PC-3 (cell line): ENCODE measurements at regions not wholly inside any gene's neighbourhood (a gene's known extent, or its start where the extent isn't known, plus 50 kb on each side); places are given as distances from the start of the nearest gene placed in this dataset.

Source experiments
- ATAC-seq: fragments of 200-7000 bp; cut with Tn5 transposase; 2 replicates; pipeline ENCODE4 v1.9.1; 2020; ENCODE audit warnings: mild to moderate bottlenecking, moderate library complexity
- BruUV-seq: library from RNA; stranded (reverse); fragments of 400-500 nt; replicated peaks from 2 replicates; lab custom pipeline; 2021; lab: Mats Ljungman, UMichigan
- CTCF ChIA-PET: fragments of 300-600 bp; sonication (Branson Sonifier 250); formaldehyde crosslinking; loops from one replicate; lab custom pipeline; 2022; ENCODE audit warnings: antibody characterized with exemption; lab: Charles Lee
- POLR2A ChIA-PET: fragments of 300-600 bp; sonication (Branson Sonifier 250); formaldehyde crosslinking; loops from one replicate; lab custom pipeline; 2022; ENCODE audit warnings: antibody characterized with exemption; ENCODE audit not compliant: unreplicated experiment; lab: Charles Lee
- DNase-seq: peaks from one replicate; pipeline ENCODE4 v3.0.0-alpha.2; 2015
- H2AFZ ChIP-seq: fragments of 300-600 bp; sonication (generic); 2 replicates; pipeline ENCODE4 v1.6.0; 2016; ENCODE audit warnings: antibody characterized with exemption, low read length
- H3F3A ChIP-seq: fragments of 300-600 bp; sonication (generic); one replicate; pipeline ENCODE4 v1.6.0; 2017; ENCODE audit warnings: antibody characterized with exemption, low read length, control low read depth, mild to moderate bottlenecking; ENCODE audit not compliant: unreplicated experiment
- H3K27ac ChIP-seq: fragments of 300-600 bp; sonication (generic); 2 replicates; pipeline ENCODE4 v1.5.1; 2016; ENCODE audit warnings: mild to moderate bottlenecking, low read length
- H3K27me3 ChIP-seq: fragments of 300-600 bp; sonication (generic); 2 replicates; pipeline ENCODE4 v1.6.1; 2016; ENCODE audit warnings: low read length, mixed read lengths
- H3K36me3 ChIP-seq: fragments of 300-600 bp; sonication (generic); 2 replicates; pipeline ENCODE4 v1.6.1; 2016; ENCODE audit warnings: low read depth, mixed run types, low read length, mixed read lengths
- H3K4me1 ChIP-seq: fragments of 300-600 bp; sonication (generic); 2 replicates; pipeline ENCODE4 v1.5.1; 2016; ENCODE audit warnings: low read length; ENCODE audit not compliant: insufficient read depth
- H3K4me2 ChIP-seq: fragments of 300-600 bp; sonication (generic); 2 replicates; pipeline ENCODE4 v1.6.0; 2016; ENCODE audit warnings: low read length
- H3K4me3 ChIP-seq: fragments of 300-600 bp; sonication (generic); 2 replicates; pipeline ENCODE4 v1.5.1; 2016; ENCODE audit warnings: mild to moderate bottlenecking, low read length, mixed read lengths
- H3K79me2 ChIP-seq: fragments of 300-600 bp; sonication (generic); 2 replicates; pipeline ENCODE4 v1.6.1; 2017; ENCODE audit warnings: low read length, mixed read lengths
- H3K9ac ChIP-seq: fragments of 300-600 bp; sonication (generic); 2 replicates; pipeline ENCODE4 v1.6.0; 2016; ENCODE audit warnings: mild to moderate bottlenecking, low read length
- H3K9me2 ChIP-seq: fragments of 300-600 bp; sonication (generic); replicated peaks from 2 replicates; pipeline ENCODE4 v1.6.1; 2016; ENCODE audit warnings: mixed run types, low read length, mixed read lengths
- H3K9me3 ChIP-seq: fragments of 300-600 bp; sonication (generic); 2 replicates; pipeline ENCODE4 v1.6.1; 2016; ENCODE audit warnings: low read length, mixed read lengths
- H4K20me1 ChIP-seq: fragments of 300-600 bp; sonication (generic); 2 replicates; pipeline ENCODE4 v1.6.1; 2016; ENCODE audit warnings: low read length, mixed read lengths
- EZH2 ChIP-seq: fragments of 300-600 bp; sonication (generic); IDR thresholded peaks from one replicate; pipeline ENCODE4 v1.6.1; 2017; ENCODE audit warnings: antibody characterized with exemption, mild to moderate bottlenecking, low read length; ENCODE audit not compliant: unreplicated experiment
- EZH2phosphoT487 ChIP-seq: fragments of 300-600 bp; sonication (generic); IDR thresholded peaks from 2 replicates; pipeline ENCODE4 v1.6.1; 2018; ENCODE audit warnings: mild to moderate bottlenecking, antibody characterized with exemption, low read length, borderline replicate concordance
- intact Hi-C: fragments of 100-400 bp; cut with micrococcal nuclease; formaldehyde crosslinking; loops from 2 replicates; pipeline ENCODE4 v1.9.0; 2023
- TF ChIP-seq, protein P1 (sequence below): fragments of 300-600 bp; sonication (generic); conservative IDR thresholded peaks from 2 replicates; pipeline ENCODE4 v1.5.1; 2017; ENCODE audit warnings: antibody characterized with exemption, low read depth, mild to moderate bottlenecking, low read length

DNA sequence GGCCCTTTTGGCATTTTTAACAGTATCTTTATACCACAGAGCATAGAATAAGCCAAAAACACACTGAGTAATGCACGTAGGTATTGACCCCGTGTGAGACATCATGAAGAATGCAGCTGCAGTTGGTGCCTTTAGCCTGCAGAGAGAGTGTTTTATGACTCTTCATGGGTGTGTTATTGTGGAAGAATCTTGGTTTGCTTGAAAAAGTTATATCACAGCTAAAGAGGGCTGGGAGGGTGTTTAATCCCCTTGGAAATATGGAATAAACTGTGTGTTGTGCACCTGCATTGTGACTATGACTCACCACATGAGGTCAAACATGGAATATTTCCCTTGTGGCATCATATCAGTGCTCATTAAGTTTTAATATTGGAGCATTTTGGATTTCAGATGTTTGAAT lies 458.7 kb downstream of the CDH9 start:
- no peak overlapping the region for H2AFZ ChIP-seq
- peaks cover 9% of the 10 kb centered on the region for H3K4me1 ChIP-seq
- ChIA-PET CTCF (no interaction called here), POLR2A (no interaction called here)
- intact Hi-C loops, result loop anchor here (2.0 to 5.0 kb wide), 2 partner anchors 69 to 428 kb away; no protein-coding TSS in a partner anchor
- H3K9me3 ChIP-seq, result no peaks in the 10 kb centered on the region
- H3K36me3 ChIP-seq, result no peaks in the 10 kb centered on the region
- no peaks in the 10 kb centered on the region for H3F3A ChIP-seq
- peak; percentile 45 for DNase-seq
- no peaks in the 10 kb centered on the region for H3K27me3 ChIP-seq
- H4K20me1 ChIP-seq, result no peaks in the 10 kb centered on the region
- H3K79me2 ChIP-seq, result no peaks in the 10 kb centered on the region
- H3K9me2 ChIP-seq, result no peaks in the 10 kb centered on the region
- BruUV-seq, result no TSS peak
- H3K9ac ChIP-seq, result no peak overlapping the region
- H3K27ac ChIP-seq, result no peak overlapping the region
- ATAC-seq, result peak; percentile 72
- TF ChIP-seq EZH2 (no peak), EZH2phosphoT487 (no peak)
- TF ChIP-seq, protein P1, sequence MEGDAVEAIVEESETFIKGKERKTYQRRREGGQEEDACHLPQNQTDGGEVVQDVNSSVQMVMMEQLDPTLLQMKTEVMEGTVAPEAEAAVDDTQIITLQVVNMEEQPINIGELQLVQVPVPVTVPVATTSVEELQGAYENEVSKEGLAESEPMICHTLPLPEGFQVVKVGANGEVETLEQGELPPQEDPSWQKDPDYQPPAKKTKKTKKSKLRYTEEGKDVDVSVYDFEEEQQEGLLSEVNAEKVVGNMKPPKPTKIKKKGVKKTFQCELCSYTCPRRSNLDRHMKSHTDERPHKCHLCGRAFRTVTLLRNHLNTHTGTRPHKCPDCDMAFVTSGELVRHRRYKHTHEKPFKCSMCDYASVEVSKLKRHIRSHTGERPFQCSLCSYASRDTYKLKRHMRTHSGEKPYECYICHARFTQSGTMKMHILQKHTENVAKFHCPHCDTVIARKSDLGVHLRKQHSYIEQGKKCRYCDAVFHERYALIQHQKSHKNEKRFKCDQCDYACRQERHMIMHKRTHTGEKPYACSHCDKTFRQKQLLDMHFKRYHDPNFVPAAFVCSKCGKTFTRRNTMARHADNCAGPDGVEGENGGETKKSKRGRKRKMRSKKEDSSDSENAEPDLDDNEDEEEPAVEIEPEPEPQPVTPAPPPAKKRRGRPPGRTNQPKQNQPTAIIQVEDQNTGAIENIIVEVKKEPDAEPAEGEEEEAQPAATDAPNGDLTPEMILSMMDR, result no peak
- H3K4me3 ChIP-seq, result no peak overlapping the region
- H3K4me2 ChIP-seq, result no peak overlapping the region

DNA sequence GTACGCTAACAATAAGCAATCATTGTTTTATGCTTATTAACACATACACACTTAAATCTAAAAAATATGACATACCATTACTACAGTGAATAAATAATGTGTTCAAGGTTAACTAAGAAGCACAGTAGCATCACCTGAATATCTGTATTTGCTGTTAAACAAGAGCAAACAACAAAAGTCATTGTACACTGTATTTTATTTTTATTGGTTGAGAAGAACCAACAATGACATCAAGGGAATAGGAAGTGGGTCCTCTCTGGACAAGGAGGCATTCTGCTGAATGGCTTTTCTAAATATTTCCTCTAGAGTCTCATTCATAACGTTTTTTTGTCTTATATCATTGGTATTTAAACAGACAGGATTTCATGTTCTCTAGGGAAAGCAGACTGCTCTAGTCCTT lies 460.4 kb downstream of the CDH9 start:
- Histone ChIP-seq H3K4me2 (no peak overlapping the region), H3K9me3 (no peaks in the 10 kb centered on the region), H3K79me2 (no peaks in the 10 kb centered on the region), H3F3A (no peaks in the 10 kb centered on the region), H2AFZ (no peak overlapping the region), H3K4me3 (no peak overlapping the region), H3K27me3 (no peaks in the 10 kb centered on the region), H3K27ac (no peak overlapping the region), H3K4me1 (peaks cover 9% of the 10 kb centered on the region), H3K9ac (no peak overlapping the region), H4K20me1 (no peaks in the 10 kb centered on the region), H3K9me2 (no peaks in the 10 kb centered on the region), H3K36me3 (no peaks in the 10 kb centered on the region)
- ATAC-seq, result peak; percentile 57
- intact Hi-C loops, result loop anchor here (2.0 to 5.0 kb wide), 2 partner anchors 71 to 429 kb away; no protein-coding TSS in a partner anchor
- ChIA-PET CTCF (interaction anchor here (0.7 kb wide), 1 partner anchor 78 kb away, joined by 4 read pairs; no protein-coding TSS in a partner anchor), POLR2A (no interaction called here)
- TF ChIP-seq, protein P1, result no peak
- TF ChIP-seq EZH2phosphoT487 (no peak), EZH2 (no peak)
- no peak for DNase-seq
- BruUV-seq, result no TSS peak

DNA sequence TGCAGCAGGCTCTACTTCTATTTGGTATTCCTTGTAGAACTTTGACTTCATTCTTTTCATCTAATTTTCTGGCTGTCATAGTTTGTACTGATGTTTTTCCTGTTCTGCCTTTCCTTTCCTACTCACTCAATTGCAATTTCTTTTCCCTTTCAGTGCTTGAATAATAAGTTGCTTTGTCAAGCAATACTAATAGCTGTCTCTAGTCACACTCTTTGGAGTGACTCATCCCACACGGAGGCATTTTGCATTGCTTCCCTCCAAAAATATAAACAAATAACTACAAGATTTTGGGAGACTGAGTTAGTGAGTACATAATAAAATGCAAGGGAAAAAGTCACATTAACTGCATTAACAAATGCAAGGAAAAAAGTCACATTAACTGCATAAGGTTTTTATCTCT lies 465.9 kb downstream of the CDH9 start:
- intact Hi-C loops, result no loop called here
- CTCF ChIA-PET, result no interaction called here
- H3K36me3 ChIP-seq, result no peaks in the 10 kb centered on the region
- ATAC-seq, result peak; percentile 46
- H3K27ac ChIP-seq, result no peak overlapping the region
- no peaks in the 10 kb centered on the region for H3F3A ChIP-seq
- H3K9me2 ChIP-seq, result no peaks in the 10 kb centered on the region
- no peaks in the 10 kb centered on the region for H3K27me3 ChIP-seq
- TF ChIP-seq, protein P1, result no peak
- no peak for TF ChIP-seq EZH2
- no peak for TF ChIP-seq EZH2phosphoT487
- no TSS peak for BruUV-seq
- H3K79me2 ChIP-seq, result no peaks in the 10 kb centered on the region
- no peak overlapping the region for H3K9ac ChIP-seq
- no peaks in the 10 kb centered on the region for H3K9me3 ChIP-seq
- no peak overlapping the region for H3K4me3 ChIP-seq
- peak; percentile 32 for DNase-seq
- POLR2A ChIA-PET, result interaction anchor here (0.7 kb wide), 1 partner anchor 1510 kb away, joined by 3 read pairs; no protein-coding TSS in a partner anchor
- no peaks in the 10 kb centered on the region for H3K4me1 ChIP-seq
- no peak overlapping the region for H3K4me2 ChIP-seq
- no peaks in the 10 kb centered on the region for H4K20me1 ChIP-seq
- H2AFZ ChIP-seq, result no peak overlapping the region
